HG02870 (cell line): ENCODE measurements at regions not wholly inside any gene's neighbourhood (a gene's known extent, or its start where the extent isn't known, plus 50 kb on each side); places are given as distances from the start of the nearest gene placed in this dataset.
"Not testable (repeated sequence)": the region's sequence is repeated elsewhere in the genome, so short reads cannot be mapped to it uniquely, and the experiment has no call there.

Experiments
- ATAC-seq: cut with Tn5 transposase; IDR thresholded peaks from one replicate; pipeline ENCODE4 v1.9.1; 2021; ENCODE audit warnings: mild to moderate bottlenecking, moderate library complexity; ENCODE audit not compliant: unreplicated experiment

DNA sequence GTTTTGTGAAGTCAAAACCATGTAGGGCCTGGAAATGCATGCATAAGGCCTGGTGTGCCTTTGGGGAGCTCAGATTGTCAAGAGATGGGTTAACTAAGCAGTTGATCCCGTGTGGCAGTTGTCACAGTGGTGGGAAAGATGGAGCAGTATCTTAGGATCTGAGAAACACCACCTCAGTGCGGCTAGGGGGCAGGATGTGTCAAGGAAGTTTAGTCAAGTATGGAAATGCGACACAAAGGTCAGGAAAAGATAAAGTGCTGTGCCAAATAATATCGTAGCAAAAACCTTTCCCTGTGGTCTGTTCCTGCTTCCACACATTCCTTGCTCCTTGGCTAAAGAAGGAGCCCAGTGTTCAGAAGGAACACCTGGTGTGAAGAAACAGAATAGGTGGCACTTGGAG is 396.4 kb downstream of the EDEM1 start:
- ATAC-seq, result no peak

DNA sequence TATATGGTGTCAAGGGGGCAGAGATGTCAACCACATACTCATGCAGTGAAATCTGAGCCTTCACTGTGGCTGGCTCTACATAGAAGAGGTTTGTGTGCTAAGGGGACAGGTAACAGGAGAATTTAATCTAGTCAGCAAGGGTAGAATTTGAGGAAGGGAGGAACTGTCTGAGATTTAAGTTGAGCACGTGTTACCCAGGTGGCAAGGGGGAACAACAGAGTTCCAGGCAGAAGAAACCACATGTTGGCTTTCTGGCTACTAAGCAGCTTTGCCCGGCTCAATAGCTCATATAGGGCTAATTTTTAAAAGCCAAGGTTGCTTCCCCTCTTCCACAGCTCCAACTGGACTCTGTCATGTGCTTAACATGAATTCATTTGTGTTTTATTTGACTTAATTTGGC is 397.6 kb downstream of the EDEM1 start:
- ATAC-seq, result no peak

GRCh38 chr3:5606884-5607472 is 419.5 kb downstream of the EDEM1 start:
- peak; percentile 12 for ATAC-seq

DNA sequence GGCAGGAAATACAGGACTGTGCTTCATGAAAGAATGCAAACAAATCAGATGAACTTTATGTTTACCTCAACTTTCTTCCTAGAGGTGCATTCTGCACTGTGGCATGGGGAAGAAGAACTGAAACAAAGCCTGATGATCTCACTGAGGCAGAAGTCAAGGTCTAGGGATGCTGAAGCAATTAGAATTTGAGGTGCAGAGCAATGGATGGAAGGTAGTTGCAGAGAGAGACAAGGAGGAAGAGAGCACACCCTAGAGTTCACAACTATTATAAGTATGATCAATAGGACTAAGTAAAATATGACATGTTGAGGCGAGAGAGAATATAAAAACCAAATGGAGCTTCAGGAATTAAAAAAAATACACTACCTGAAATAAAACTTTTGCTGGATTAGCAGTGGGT is 420.1 kb downstream of the EDEM1 start:
- ATAC-seq, result peak; percentile 68

DNA sequence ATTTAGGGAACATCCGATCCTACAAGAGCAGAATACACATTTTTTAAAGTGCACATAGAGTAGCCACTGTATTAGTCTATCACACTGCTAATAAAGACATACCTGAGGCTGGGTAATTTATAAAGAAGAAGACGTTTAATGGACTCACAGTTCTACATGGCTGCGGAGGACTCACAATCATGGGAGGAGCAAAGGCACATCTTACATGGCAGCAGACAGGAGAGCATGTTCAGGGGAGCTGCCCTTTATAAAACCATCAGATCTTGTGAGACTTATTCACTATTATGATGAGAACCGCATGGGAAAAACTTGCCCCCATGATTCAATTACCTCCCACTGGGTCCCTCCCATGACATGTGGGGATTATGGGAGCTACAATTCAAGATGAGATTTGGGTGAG is 421.5 kb downstream of the EDEM1 start:
- ATAC-seq, result not testable (repeated sequence)

DNA sequence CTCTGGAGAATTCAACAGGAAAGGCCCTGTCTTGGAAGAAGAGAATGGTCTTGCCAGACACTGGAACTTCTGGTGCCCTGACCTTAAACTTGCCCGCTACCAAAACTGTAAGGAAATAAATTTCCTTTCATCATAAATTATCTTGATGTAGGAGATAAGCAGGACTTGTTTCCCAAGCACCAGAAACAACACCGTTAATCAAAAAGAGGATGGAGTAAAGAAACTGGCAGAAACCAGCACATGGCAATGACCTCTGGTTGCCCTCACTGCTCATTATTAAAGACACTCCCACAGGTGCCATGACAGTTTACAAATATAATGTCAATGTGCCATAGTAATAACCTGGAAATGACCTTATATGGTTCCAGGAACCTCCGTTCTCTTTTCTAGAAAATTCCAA is 426.1 kb downstream of the EDEM1 start:
- no peak for ATAC-seq

GRCh38 chr3:5616873-5617272 is 429.4 kb downstream of the EDEM1 start:
- ATAC-seq, result peak; percentile 70

DNA sequence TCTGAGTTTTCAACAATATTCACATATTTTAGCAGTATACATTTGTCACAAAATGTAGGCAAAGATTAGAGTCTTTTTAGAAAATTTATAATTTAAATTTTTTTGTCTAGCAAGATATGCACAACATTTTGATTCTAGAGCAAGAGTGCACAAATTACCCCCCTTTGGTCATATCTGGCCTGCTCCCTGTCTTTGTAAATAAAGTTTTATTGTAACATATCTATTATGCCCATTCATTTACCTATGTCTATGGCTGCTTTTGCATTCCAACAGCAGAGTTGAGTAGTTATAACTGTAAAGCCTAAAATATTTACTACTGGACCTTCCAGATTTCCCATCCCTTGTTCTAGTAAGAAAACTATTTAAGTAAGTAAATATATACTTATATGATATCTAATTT is 430.7 kb downstream of the EDEM1 start:
- no peak for ATAC-seq

GRCh38 chr3:5630406-5630805 is 442.9 kb downstream of the EDEM1 start:
- no peak for ATAC-seq

DNA sequence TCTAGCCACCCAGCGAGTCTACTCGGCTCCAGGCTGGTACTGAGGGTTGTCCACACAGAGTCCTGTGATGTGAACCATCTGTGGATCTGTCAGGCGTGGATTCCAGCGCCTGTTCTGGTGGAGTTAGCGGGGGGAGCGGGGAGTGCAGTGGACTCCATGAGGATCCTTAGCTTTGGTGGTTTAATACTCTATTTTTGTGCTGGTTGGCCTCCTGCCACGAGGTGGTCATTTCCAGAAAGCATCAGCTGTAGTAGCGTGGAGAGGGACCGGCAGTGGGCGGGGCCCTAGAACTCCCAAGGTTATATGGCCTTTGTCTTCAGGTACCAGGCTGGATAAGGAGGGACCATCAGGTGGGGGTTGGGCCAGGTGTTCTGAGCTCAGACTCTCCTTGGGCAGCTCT is 446.5 kb downstream of the EDEM1 start:
- ATAC-seq, result no peak

GRCh38 chr3:5634411-5634810 is 446.9 kb downstream of the EDEM1 start:
- ATAC-seq, result no peak

GRCh38 chr3:5635746-5636145 is 448.2 kb downstream of the EDEM1 start:
- no peak for ATAC-seq

- no peak for ATAC-seq
Observed at GRCh38 chr3:5638550-5638949, 451.0 kb downstream of the EDEM1 start.

- no peak for ATAC-seq
Observed at GRCh38 chr3:5644773-5645670, 457.5 kb downstream of the EDEM1 start.

- no peak for ATAC-seq
Observed at GRCh38 chr3:5645692-5646410, 458.3 kb downstream of the EDEM1 start.

DNA sequence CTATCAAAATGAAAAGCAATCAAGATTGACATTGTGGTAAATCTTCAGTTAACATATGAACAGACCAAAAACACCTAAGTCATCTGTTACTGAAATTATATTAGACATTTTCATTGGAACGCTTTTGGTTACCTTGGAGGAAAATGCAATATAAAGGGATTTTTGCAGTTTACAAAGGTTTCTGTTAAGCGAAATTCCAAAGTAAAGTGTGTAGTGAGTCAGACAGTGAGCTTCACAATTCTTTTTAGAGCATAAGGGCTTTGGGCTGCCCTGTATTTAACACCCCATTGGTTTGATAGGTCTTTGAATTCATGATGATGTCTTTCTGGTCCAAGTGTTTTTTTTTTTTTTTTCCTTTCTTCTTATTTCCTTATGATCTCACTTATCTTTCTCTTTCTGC is 462.8 kb downstream of the EDEM1 start:
- no peak for ATAC-seq

DNA sequence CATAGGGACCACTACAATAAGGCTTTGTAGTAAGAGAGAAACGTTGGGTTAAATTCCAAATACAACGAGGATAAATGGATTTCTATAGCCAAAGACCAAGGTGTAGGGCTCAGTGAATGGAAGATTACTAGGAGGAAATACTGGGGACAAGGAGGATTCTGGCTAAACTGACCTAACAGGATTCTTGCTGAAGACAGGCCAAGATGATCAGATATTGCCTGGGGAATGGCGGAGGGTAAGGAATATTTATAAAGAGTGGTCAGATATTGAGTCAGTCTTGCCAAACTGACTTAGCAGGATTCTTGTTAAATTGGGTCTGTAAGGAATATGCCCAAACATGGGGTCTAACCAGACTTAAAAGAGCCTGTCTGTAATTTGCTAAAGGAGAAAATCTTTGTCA is 463.8 kb downstream of the EDEM1 start:
- ATAC-seq, result no peak

GRCh38 chr3:5653426-5654143 is 466.1 kb downstream of the EDEM1 start:
- ATAC-seq, result no peak

- ATAC-seq, result no peak
Observed at GRCh38 chr3:5657106-5657505, 469.6 kb downstream of the EDEM1 start.

DNA sequence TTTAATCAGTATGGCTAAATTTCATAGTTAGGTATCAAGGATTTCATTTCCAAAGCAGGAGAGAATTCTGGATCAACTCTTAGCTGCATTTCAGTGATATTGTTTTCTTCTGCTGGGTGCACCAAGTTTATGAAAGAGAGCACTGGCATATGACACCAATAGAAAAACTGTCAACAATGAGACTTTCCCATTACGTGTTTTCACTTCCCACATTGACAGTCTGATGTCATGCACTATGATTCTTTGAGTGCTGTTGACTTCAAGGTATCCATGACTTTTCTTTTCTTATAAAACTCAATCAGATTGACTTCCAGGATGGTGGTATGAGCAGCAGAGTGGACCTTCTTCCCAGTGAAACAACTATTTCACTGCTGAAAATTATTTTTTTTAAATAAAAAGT is 476.1 kb downstream of the EDEM1 start:
- no peak for ATAC-seq

DNA sequence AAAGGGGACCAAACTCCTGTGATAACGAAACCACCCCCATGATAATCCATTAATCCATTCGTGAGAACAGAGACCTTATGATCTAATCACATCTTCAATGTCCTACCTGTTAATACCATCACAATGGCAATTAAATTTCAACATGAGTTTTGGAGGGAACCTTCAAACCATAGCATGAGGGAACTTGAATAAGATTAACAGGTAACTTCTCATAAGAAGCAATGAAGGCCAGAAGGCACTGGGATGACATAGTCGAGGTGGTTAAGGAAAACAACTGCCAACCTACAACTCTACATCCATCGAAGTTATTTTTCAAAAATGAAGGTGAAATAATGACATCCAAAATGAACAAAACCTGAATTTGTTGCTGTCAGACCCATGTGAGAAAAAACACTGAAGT is 478.9 kb downstream of the EDEM1 start:
- ATAC-seq, result no peak
